GM12864 (cell line): ENCODE measurements at regions not wholly inside any gene's neighbourhood (a gene's known extent, or its start where the extent isn't known, plus 50 kb on each side); places are given as distances from the start of the nearest gene placed in this dataset.

Experiments used
- DNase-seq: peaks from one replicate; pipeline ENCODE4 v3.0.0-alpha.2; 2011; ENCODE audit warnings: low read depth
- H3K4me3 ChIP-seq: 2 replicates; pipeline ENCODE4 v1.5.1; 2011; ENCODE audit warnings: mild to moderate bottlenecking, low read depth, low read length, control low read depth
- TF ChIP-seq, protein P1 (sequence below): IDR thresholded peaks from 2 replicates; pipeline ENCODE4 v1.5.1; 2011; ENCODE audit warnings: low read depth, mild to moderate bottlenecking, moderate library complexity, low read length, control low read depth, inconsistent platforms; ENCODE audit errors: missing control alignments

DNA sequence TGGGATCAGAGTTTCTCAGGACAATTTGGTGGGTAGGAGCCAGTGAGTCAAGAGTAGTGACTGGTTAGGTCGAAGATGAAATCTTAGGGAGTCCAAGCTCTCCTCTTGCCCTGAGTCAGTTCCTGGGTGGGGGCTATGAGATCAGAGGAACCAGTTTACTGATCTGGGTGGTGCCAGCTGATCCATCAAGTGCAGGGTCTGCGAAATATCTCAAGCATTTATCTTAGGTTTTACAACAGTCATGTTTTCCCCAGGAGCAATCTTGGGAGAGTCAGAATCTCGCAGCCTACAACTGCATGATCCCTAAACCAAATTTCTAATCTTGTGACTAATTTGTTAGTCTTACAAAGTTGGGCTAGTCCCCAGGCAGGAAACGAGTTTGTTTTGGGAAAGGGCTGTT is 1833.2 kb upstream of the PCDH7 start:
- H3K4me3 ChIP-seq = no peak overlapping the region
- DNase-seq = no peak
- TF ChIP-seq, protein P1, sequence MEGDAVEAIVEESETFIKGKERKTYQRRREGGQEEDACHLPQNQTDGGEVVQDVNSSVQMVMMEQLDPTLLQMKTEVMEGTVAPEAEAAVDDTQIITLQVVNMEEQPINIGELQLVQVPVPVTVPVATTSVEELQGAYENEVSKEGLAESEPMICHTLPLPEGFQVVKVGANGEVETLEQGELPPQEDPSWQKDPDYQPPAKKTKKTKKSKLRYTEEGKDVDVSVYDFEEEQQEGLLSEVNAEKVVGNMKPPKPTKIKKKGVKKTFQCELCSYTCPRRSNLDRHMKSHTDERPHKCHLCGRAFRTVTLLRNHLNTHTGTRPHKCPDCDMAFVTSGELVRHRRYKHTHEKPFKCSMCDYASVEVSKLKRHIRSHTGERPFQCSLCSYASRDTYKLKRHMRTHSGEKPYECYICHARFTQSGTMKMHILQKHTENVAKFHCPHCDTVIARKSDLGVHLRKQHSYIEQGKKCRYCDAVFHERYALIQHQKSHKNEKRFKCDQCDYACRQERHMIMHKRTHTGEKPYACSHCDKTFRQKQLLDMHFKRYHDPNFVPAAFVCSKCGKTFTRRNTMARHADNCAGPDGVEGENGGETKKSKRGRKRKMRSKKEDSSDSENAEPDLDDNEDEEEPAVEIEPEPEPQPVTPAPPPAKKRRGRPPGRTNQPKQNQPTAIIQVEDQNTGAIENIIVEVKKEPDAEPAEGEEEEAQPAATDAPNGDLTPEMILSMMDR = no peak

DNA sequence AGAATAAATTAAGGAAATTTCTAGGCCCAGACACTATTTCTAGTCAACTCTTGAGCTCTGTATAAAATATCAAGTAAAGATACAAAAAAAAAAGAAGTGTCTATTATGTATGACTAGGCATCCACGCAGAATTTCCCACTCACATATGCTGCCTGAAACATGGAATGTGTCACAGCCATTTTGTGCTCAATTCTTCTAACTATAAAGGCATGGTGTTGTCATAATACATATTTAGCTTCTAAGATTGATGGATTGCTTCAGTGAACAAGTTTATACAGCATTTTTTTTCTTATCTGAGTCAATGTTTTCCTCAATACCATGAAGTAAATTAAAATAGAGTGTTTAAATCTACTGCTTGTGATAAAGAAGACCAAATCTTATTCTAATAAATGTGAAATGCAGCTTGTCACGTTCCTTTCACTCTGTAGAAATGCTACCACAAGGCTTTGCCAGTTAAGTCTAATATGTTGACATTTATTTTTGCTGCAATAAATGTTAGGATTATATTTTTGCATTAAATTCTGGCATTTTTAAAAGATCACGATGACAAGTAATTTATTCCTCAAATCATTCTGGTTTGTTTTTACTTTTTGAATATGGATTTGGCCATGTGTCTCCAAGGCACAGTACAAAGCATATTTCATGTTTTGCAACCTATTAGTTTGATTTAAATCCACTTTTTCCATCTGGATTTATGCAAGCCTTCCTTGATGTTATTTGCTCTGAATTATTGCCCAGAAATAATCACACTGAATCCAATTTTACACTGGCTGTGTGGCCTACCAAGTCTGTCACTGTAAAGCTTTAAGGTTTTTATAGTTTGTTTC is 1829.0 kb upstream of the PCDH7 start:
- no peak for DNase-seq
- H3K4me3 ChIP-seq = no peak overlapping the region
- TF ChIP-seq, protein P1 = no peak

DNA sequence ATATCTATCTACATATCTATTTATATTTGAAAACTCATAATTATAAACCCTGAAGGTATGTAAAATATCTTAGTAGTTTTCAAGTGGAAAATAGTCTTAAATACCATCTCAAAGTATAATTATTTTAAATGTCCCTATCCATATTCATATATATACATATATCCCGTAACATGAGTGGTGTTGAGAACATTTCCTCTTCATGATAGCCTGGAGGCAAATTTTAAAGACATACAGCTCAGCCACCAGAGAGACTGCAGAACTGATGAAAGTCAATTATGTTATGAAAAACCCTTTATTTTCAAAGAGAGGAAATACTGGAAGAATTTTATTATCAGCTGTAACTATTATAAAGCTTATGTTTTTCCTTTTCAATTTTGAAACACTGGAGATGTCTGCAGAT is 1806.7 kb upstream of the PCDH7 start:
- no peak overlapping the region for H3K4me3 ChIP-seq
- TF ChIP-seq, protein P1 = no peak
- no peak for DNase-seq

DNA sequence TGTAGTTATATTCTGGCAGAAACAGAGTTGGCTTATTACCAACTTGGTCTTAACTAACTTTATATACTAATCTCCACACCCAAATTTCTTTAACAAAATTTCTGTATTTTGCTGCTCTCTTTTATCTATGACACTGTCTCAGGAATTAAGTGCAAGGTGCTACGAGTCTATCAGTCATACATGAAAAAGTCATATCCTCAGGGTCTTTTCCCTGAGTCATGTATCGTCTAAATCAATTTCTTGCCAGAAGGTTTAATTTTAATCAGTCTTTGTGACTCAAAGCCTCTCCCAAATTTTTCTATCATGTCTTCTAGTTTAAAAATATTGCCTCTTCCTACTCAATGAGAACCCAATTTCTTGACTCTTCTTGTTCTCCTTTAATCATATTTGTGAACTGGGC is 1803.6 kb upstream of the PCDH7 start:
- no peak overlapping the region for H3K4me3 ChIP-seq
- DNase-seq = no peak
- TF ChIP-seq, protein P1 = no peak

DNA sequence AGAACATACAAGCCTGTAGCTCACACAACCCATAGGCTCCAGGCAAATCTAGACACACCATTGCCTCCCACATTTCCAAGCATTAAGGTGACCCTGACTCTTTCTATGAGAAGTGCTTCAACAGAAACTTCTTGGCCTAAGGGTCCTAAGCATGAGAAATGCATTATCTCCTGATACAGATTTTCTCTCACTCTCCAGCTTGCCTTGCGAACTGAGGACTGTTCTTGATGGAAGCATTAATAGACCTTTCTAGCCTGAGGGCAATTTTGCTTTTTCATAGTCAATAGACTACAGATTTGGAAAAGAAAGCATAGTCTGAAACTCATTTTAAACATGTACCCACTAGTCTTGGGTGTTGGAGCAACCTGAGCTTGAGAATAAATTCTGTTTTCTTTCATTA is 1801.3 kb upstream of the PCDH7 start:
- H3K4me3 ChIP-seq = no peak overlapping the region
- no peak for DNase-seq
- TF ChIP-seq, protein P1 = no peak

DNA sequence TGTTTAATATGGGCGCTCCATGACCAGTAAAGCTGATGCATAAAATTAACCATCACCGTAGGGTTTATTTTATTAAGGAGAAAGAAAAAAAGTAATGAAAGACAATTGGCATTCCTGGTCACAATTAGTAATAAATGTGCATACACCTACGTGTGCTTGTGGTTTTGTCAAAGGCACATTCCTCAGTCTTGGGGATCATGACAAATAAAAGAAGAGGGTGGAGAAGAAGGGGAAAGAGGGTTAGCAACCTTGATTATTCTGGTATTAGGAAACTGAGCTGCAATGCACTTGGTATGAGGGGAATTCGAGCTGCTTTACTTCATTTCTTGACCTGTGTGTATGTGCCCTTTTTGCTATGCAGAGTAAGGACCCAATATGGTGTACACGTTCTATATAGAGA is 1798.3 kb upstream of the PCDH7 start:
- no peak for DNase-seq
- TF ChIP-seq, protein P1 = no peak
- H3K4me3 ChIP-seq = no peak overlapping the region

DNA sequence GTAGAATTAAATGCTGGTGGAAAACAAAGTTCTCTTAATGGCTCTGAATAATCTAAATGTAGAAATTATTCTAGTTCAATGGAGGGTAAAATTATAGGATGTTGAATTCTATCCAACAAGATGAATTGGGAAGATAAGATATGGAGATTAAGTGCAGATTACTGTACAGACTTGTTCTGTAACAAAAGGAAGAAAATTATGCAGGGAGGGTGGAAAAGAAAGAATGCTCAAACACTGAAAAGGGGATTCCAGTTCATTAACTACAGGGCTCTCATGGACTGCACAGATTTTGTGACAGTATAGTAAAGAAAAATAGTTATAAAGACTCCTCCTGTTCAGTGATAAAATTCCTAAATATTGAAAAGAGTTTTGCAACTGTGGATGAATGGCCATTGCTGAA is 1794.0 kb upstream of the PCDH7 start:
- no peak overlapping the region for H3K4me3 ChIP-seq
- TF ChIP-seq, protein P1 = no peak
- DNase-seq = no peak
